ENCODE measurements at regions not wholly inside any gene's neighbourhood (a gene's known extent, or its start where the extent isn't known, plus 50 kb on each side); places are given as distances from the start of the nearest gene placed in this dataset.

- no peak for DNase-seq (ENCODE audit: low read depth)
These were observed 270.6 kb downstream of the PBX3 start for GRCh38 chr9:126017758-126018157.

GRCh38 chr9:126020836-126021235 lies 273.7 kb downstream of the PBX3 start:
- DNase-seq (ENCODE audit: low read depth), result no peak

- DNase-seq (ENCODE audit: low read depth), result no peak
These were observed 276.8 kb downstream of the PBX3 start for GRCh38 chr9:126023962-126024361.

- DNase-seq (ENCODE audit: low read depth), result no peak
These were observed 277.5 kb downstream of the PBX3 start for GRCh38 chr9:126024581-126025230.

- DNase-seq (ENCODE audit: low read depth), result no peak
These were observed 278.8 kb downstream of the PBX3 start for GRCh38 chr9:126025991-126026390.

GRCh38 chr9:126027566-126027965 lies 280.4 kb downstream of the PBX3 start:
- no peak for DNase-seq (ENCODE audit: low read depth)

- no peak for DNase-seq (ENCODE audit: low read depth)
These were observed 281.6 kb downstream of the PBX3 start for GRCh38 chr9:126028746-126029145.

GRCh38 chr9:126030716-126031115 lies 283.5 kb downstream of the PBX3 start:
- no peak for DNase-seq (ENCODE audit: low read depth)

GRCh38 chr9:126031116-126031515 lies 283.9 kb downstream of the PBX3 start:
- no peak for DNase-seq (ENCODE audit: low read depth)

GRCh38 chr9:126032135-126032534 lies 285.0 kb downstream of the PBX3 start:
- no peak for DNase-seq (ENCODE audit: low read depth)

GRCh38 chr9:126033318-126033717 lies 286.1 kb downstream of the PBX3 start:
- no peak for DNase-seq (ENCODE audit: low read depth)

GRCh38 chr9:126033956-126034355 lies 286.8 kb downstream of the PBX3 start:
- no peak for DNase-seq (ENCODE audit: low read depth)

GRCh38 chr9:126036881-126037291 lies 289.7 kb downstream of the PBX3 start:
- no peak for DNase-seq (ENCODE audit: low read depth)

GRCh38 chr9:126038790-126039189 lies 287.8 kb upstream of the MVB12B start:
- DNase-seq (ENCODE audit: low read depth), result no peak

- no peak for DNase-seq (ENCODE audit: low read depth)
These were observed 282.9 kb upstream of the MVB12B start for GRCh38 chr9:126043681-126044080.

GRCh38 chr9:126049088-126049487 lies 277.5 kb upstream of the MVB12B start:
- no peak for DNase-seq (ENCODE audit: low read depth)

GRCh38 chr9:126049896-126050604 lies 276.6 kb upstream of the MVB12B start:
- DNase-seq (ENCODE audit: low read depth), result no peak

- DNase-seq (ENCODE audit: low read depth), result no peak
These were observed 276.0 kb upstream of the MVB12B start for GRCh38 chr9:126050605-126050990.

- DNase-seq (ENCODE audit: low read depth), result no peak
These were observed 275.0 kb upstream of the MVB12B start for GRCh38 chr9:126051446-126052130.

- no peak for DNase-seq (ENCODE audit: low read depth)
These were observed 273.8 kb upstream of the MVB12B start for GRCh38 chr9:126052791-126053190.

- no peak for DNase-seq (ENCODE audit: low read depth)
These were observed 272.7 kb upstream of the MVB12B start for GRCh38 chr9:126053913-126054312.

- DNase-seq (ENCODE audit: low read depth), result peak; percentile 55
These were observed 271.1 kb upstream of the MVB12B start for GRCh38 chr9:126055381-126055985.

Measured in HT1080 (cell line).